ENCODE measurements at regions not wholly inside any gene's neighbourhood (a gene's known extent, or its start where the extent isn't known, plus 50 kb on each side); places are given as distances from the start of the nearest gene placed in this dataset.
A peak's percentile ranks its signal among the peaks of the same experiment; 100 is the strongest.

DNA sequence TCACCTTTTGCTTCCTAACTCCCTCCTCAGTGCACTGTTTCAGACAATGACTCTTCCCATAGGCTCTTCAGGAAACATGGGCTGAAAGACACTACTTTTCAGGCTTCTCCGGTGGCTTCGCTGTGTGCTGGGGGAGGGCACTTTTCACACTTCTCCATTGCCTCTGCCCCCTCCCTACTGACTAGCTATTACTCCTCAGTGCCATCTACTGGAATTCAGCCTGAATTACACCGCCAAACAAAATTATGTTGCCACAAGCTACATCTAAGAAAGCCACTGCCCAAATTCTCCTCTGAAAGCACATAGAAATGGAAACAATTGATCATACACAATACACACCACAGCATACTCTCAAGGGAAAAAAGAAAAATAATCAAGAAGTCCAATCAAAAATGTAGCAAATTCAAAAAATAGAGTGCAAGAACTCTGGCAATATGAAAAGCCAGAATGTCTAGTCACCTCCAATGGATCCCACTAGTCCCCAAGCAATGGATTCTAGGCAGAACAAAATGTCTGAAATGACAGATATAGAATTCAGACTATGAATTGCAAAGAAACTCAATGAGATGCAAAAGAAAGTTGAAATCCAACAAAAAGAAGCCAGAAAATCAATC is 1139.4 kb upstream of the GYPC start:
- TF ChIP-seq, protein P1, sequence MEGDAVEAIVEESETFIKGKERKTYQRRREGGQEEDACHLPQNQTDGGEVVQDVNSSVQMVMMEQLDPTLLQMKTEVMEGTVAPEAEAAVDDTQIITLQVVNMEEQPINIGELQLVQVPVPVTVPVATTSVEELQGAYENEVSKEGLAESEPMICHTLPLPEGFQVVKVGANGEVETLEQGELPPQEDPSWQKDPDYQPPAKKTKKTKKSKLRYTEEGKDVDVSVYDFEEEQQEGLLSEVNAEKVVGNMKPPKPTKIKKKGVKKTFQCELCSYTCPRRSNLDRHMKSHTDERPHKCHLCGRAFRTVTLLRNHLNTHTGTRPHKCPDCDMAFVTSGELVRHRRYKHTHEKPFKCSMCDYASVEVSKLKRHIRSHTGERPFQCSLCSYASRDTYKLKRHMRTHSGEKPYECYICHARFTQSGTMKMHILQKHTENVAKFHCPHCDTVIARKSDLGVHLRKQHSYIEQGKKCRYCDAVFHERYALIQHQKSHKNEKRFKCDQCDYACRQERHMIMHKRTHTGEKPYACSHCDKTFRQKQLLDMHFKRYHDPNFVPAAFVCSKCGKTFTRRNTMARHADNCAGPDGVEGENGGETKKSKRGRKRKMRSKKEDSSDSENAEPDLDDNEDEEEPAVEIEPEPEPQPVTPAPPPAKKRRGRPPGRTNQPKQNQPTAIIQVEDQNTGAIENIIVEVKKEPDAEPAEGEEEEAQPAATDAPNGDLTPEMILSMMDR (conservative IDR thresholded peaks at IDR 0.05; ENCODE audit: low read length) = peak; percentile 74
- no peak for TF ChIP-seq EZH2phosphoT487 (IDR thresholded peaks at IDR 0.05; ENCODE audit: borderline replicate concordance)

Measured in Loucy (cell line).